SK-N-MC (cell line): ENCODE measurements at regions not wholly inside any gene's neighbourhood (a gene's known extent, or its start where the extent isn't known, plus 50 kb on each side); places are given as distances from the start of the nearest gene placed in this dataset.

Source experiments
- EZH2 ChIP-seq: fragments of 200-600 bp; sonication (generic); IDR thresholded peaks from one replicate; pipeline ENCODE4 v1.6.1; 2017; ENCODE audit warnings: antibody characterized with exemption
- FOXP2 ChIP-seq: optimal IDR thresholded peaks from 2 replicates; pipeline ENCODE3; 2011; ENCODE audit warnings: mild to moderate bottlenecking, moderate library complexity; ENCODE audit not compliant: insufficient read depth; ENCODE audit errors: extremely low read length, control extremely low read depth
- POLR2AphosphoS5 ChIP-seq: IDR thresholded peaks from 2 replicates; pipeline ENCODE4 v1.6.1; 2012; ENCODE audit warnings: mild to moderate bottlenecking, low read depth, low read length, borderline replicate concordance

- TF ChIP-seq EZH2: no peak
- TF ChIP-seq FOXP2: no peak
- no peak for TF ChIP-seq POLR2AphosphoS5
Measured at GRCh38 chr3:62936626-62937254, 61.5 kb upstream of the CADPS start.
